H1 (cell line): ENCODE measurements at regions not wholly inside any gene's neighbourhood (a gene's known extent, or its start where the extent isn't known, plus 50 kb on each side); places are given as distances from the start of the nearest gene placed in this dataset.

ENCODE experiments used
- CTCF ChIA-PET: fragments of 300-600 bp; sonication (Branson Sonifier 250); formaldehyde crosslinking; loops from one replicate; lab custom pipeline; 2021; ENCODE audit not compliant: partially characterized antibody; lab: Charles Lee
- POLR2A ChIA-PET: fragments of 300-600 bp; sonication (Branson Sonifier 250); formaldehyde crosslinking; loops from one replicate; lab custom pipeline; 2021; ENCODE audit warnings: inconsistent platforms; ENCODE audit not compliant: partially characterized antibody; lab: Charles Lee
- DNase-seq, 2 experiments: peaks; one replicate each; pipeline versions ENCODE4 v3.0.0 to v3.0.0-alpha.2; 2010 to 2022; ENCODE audit warnings: low spot score in 2 of 2, low read depth in 1 of 2, mixed read lengths in 1 of 2
- FAIRE-seq: peaks from 2 replicates; lab custom pipeline; 2011; peaks lifted over from hg19 to GRCh38; lab: Jason Lieb, UNC
- H2AFZ ChIP-seq: 2 replicates; pipeline ENCODE4 v1.8.1; 2012; ENCODE audit warnings: low read length, inconsistent platforms
- H2AK5ac ChIP-seq: 2 replicates; pipeline ENCODE4 v1.6.1; 2013; ENCODE audit warnings: low read depth, low read length
- H2BK120ac ChIP-seq: replicated peaks from 2 replicates; pipeline ENCODE3; 2013; ENCODE audit warnings: low read depth, low read length, inconsistent platforms
- H2BK12ac ChIP-seq: 2 replicates; pipeline ENCODE4 v1.6.1; 2013; ENCODE audit warnings: low read depth, low read length
- H2BK15ac ChIP-seq: 2 replicates; pipeline ENCODE4 v1.6.1; 2013; ENCODE audit warnings: low read length
- H2BK20ac ChIP-seq: 2 replicates; pipeline ENCODE4 v1.6.1; 2013; ENCODE audit warnings: low read length
- H2BK5ac ChIP-seq: 2 replicates; pipeline ENCODE4 v1.6.1; 2013; ENCODE audit warnings: low read depth, low read length
- H3K14ac ChIP-seq: 2 replicates; pipeline ENCODE4 v1.6.1; 2013; ENCODE audit warnings: inconsistent platforms; ENCODE audit not compliant: insufficient read length
- H3K18ac ChIP-seq: 2 replicates; pipeline ENCODE4 v1.6.1; 2013; ENCODE audit warnings: low read length; ENCODE audit errors: extremely low read depth
- H3K23ac ChIP-seq: 2 replicates; pipeline ENCODE4 v1.6.1; 2013; ENCODE audit warnings: inconsistent platforms; ENCODE audit not compliant: insufficient read length
- H3K23me2 ChIP-seq: 2 replicates; pipeline ENCODE4 v1.6.1; 2013; ENCODE audit warnings: low read depth, low read length
- H3K27ac ChIP-seq: 2 replicates; pipeline ENCODE4 v1.6.1; 2011; ENCODE audit warnings: low read depth, low read length, inconsistent platforms
- H3K27me3 ChIP-seq, 4 experiments: replicated peaks in 1 of 4; 1 replicate in 1 of 4; 2 replicates in 3 of 4; pipeline versions ENCODE4 v1.6.1 to v1.8.1; 2011 to 2013; ENCODE audit warnings: low read length in 3 of 4, mild to moderate bottlenecking in 3 of 4, inconsistent platforms in 2 of 4, mixed read lengths in 2 of 4, moderate library complexity in 1 of 4; ENCODE audit not compliant: control insufficient read depth in 3 of 4, insufficient read depth in 3 of 4; ENCODE audit errors: extremely low read depth in 1 of 4
- H3K36me3 ChIP-seq, 4 experiments: 2 replicates each; pipeline versions ENCODE4 v1.6.1 to v1.8.1; 2011 to 2013; ENCODE audit warnings: mild to moderate bottlenecking in 4 of 4, low read length in 3 of 4, moderate library complexity in 2 of 4, control low read depth in 1 of 4, inconsistent platforms in 1 of 4; ENCODE audit not compliant: insufficient read depth in 4 of 4, control insufficient read depth in 2 of 4
- H3K4ac ChIP-seq: replicated peaks from 2 replicates; pipeline ENCODE3; 2013; ENCODE audit warnings: low read length, low read depth, mixed read lengths, inconsistent platforms; ENCODE audit not compliant: insufficient read length
- H3K4me1 ChIP-seq, 4 experiments: replicated peaks in 1 of 4; 1 replicate in 1 of 4; 2 replicates in 3 of 4; pipeline versions ENCODE4 v1.6.1 to v1.8.1; 2011 to 2013; ENCODE audit warnings: low read length in 3 of 4, inconsistent platforms in 2 of 4, mixed read lengths in 1 of 4; ENCODE audit not compliant: insufficient read depth in 4 of 4, control insufficient read depth in 3 of 4
- H3K4me2 ChIP-seq, 2 experiments: 2 replicates each; pipeline versions ENCODE4 v1.6.1 to v1.8.1; 2011 to 2013; ENCODE audit warnings: low read depth in 2 of 2, low read length in 2 of 2, control low read depth in 1 of 2, inconsistent platforms in 1 of 2, mild to moderate bottlenecking in 1 of 2; ENCODE audit not compliant: insufficient read depth in 1 of 2
- H3K4me3 ChIP-seq, 4 experiments: fragments of 200-600, 300-600 bp in 1 of 4; sonication (generic), shearing (Covaris generic), sonication (Bioruptor Twin) in 1 of 4; 2 replicates each; pipeline versions ENCODE4 v1.5.1 to v1.8.1; 2011 to 2016; ENCODE audit warnings: low read length in 4 of 4, low read depth in 3 of 4, control low read depth in 2 of 4, inconsistent platforms in 2 of 4, mild to moderate bottlenecking in 2 of 4, mixed read lengths in 1 of 4, moderate library complexity in 1 of 4; ENCODE audit not compliant: insufficient read depth in 2 of 4; ENCODE audit errors: extremely low read depth in 1 of 4
- H3K56ac ChIP-seq: replicated peaks from 2 replicates; pipeline ENCODE3; 2013; ENCODE audit warnings: low read depth, mild to moderate bottlenecking, mixed read lengths, low read length, inconsistent platforms; ENCODE audit not compliant: insufficient read length
- H3K79me1 ChIP-seq: 2 replicates; pipeline ENCODE4 v1.6.1; 2013; ENCODE audit warnings: low read depth, low read length, control low read depth
- H3K79me2 ChIP-seq, 2 experiments: 2 replicates each; pipeline versions ENCODE4 v1.6.1 to v1.8.1; 2012 to 2013; ENCODE audit warnings: low read length in 2 of 2, mild to moderate bottlenecking in 2 of 2, inconsistent platforms in 1 of 2; ENCODE audit not compliant: insufficient read depth in 2 of 2, control insufficient read depth in 1 of 2
- H3K9ac ChIP-seq, 4 experiments: replicated peaks in 1 of 4; 1 replicate in 1 of 4; 2 replicates in 3 of 4; pipeline versions ENCODE4 v1.6.1 to v1.8.1; 2011 to 2013; ENCODE audit warnings: low read depth in 3 of 4, low read length in 3 of 4, control low read depth in 2 of 4, mild to moderate bottlenecking in 2 of 4, moderate library complexity in 2 of 4, inconsistent platforms in 1 of 4; ENCODE audit errors: extremely low read depth in 1 of 4
- H3K9me3 ChIP-seq, 2 experiments: 2 replicates each; pipeline versions ENCODE4 v1.6.1 to v1.8.1; 2012 to 2013; ENCODE audit warnings: mild to moderate bottlenecking in 2 of 2, moderate library complexity in 2 of 2, control low read depth in 1 of 2, inconsistent platforms in 1 of 2, low read depth in 1 of 2, low read length in 1 of 2, mixed read lengths in 1 of 2; ENCODE audit not compliant: insufficient read depth in 2 of 2
- H4K20me1 ChIP-seq, 2 experiments: replicated peaks in 1 of 2; 2 replicates each; pipeline versions ENCODE3 to v1.8.1; 2011 to 2013; ENCODE audit warnings: inconsistent platforms in 2 of 2, low read length in 2 of 2, mild to moderate bottlenecking in 1 of 2; ENCODE audit not compliant: insufficient read depth in 2 of 2, control insufficient read depth in 1 of 2
- H4K5ac ChIP-seq: 2 replicates; pipeline ENCODE4 v1.6.1; 2013; ENCODE audit warnings: low read length, low read depth, mixed read lengths, inconsistent platforms; ENCODE audit not compliant: insufficient read length
- H4K8ac ChIP-seq: 2 replicates; pipeline ENCODE4 v1.8.0; 2013; ENCODE audit warnings: mild to moderate bottlenecking, moderate library complexity, low read length, inconsistent platforms; ENCODE audit not compliant: insufficient read depth; ENCODE audit errors: extremely low read depth
- H4K91ac ChIP-seq: replicated peaks from 2 replicates; pipeline ENCODE3; 2013; ENCODE audit warnings: low read length, mixed read lengths, inconsistent platforms; ENCODE audit not compliant: insufficient read length
- GABPA ChIP-seq: IDR thresholded peaks from 2 replicates; pipeline ENCODE4 v1.6.1; 2011; ENCODE audit warnings: mild to moderate bottlenecking, low read length, moderate library complexity, borderline replicate concordance; ENCODE audit not compliant: insufficient read depth
- GTF2F1 ChIP-seq: IDR thresholded peaks from 2 replicates; pipeline ENCODE4 v1.6.1; 2012; ENCODE audit warnings: low read depth, low read length, improper control_type of control experiment, borderline replicate concordance
- KDM4A ChIP-seq: IDR thresholded peaks from one replicate; pipeline ENCODE4 v1.7.1; 2012; ENCODE audit warnings: low read depth, mild to moderate bottlenecking, moderate library complexity, low read length, inconsistent platforms; ENCODE audit not compliant: severe bottlenecking
- WGBS, 2 experiments: shearing (Covaris generic) in 1 of 2; methylation state at CpG; one replicate each; pipeline versions ENCODE4 v1.1.6 to v1.1.7; 2013 to 2015; ENCODE audit warnings: low lambda C conversion rate in 2 of 2, mixed read lengths in 2 of 2, inconsistent platforms in 1 of 2, low coverage in 1 of 2, missing lambda C conversion rate in 1 of 2; ENCODE audit not compliant: insufficient replicate concordance in 2 of 2, insufficient coverage in 1 of 2, insufficient read length in 1 of 2; ENCODE audit errors: extremely low coverage in 1 of 2, missing lambda C conversion rate in 1 of 2; 5-methylcytosine and 5-hydroxymethylcytosine counted together

DNA sequence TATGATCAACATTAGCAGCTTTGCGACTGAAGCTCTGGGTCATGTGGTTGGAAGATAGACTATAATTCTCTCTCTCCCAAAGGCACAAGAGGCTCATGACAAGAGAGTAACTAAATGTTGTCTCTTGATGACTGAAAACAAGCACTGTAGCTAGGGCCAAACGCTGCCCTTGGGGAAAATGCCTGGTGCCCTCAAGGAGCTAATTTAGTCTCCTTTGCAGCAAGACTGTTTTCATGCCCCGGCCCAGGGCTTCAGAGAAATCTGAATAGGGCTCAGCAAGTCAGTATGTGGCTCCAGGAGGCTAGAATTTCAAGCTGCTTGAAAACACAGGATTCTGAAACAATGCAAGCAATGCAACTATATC lies 411.9 kb downstream of the GPAT3 start:
- H2BK20ac ChIP-seq, result no peak overlapping the region
- H3K36me3 ChIP-seq, result no peaks in the 10 kb centered on the region
- H3K79me2 ChIP-seq, result no peaks in the 10 kb centered on the region
- DNase-seq (no peak), FAIRE-seq (no peak)
- CTCF ChIA-PET, result interaction anchor here (0.9 to 1.3 kb wide), 2 partner anchors 11 to 296 kb away, joined by 3 read pairs; no protein-coding TSS in a partner anchor
- no peak overlapping the region for H2BK120ac ChIP-seq
- H3K23ac ChIP-seq, result no peak overlapping the region
- 67% methylated on average over 3 of the region's 3 CpGs; no CpG with 5 or more reads in 1 of the 2 experiments for WGBS, 2 experiments
- H3K9ac ChIP-seq, result no peak overlapping the region
- H2BK15ac ChIP-seq, result no peak overlapping the region
- POLR2A ChIA-PET, result no interaction called here
- H2BK12ac ChIP-seq, result no peak overlapping the region
- no peak overlapping the region for H4K5ac ChIP-seq
- peaks cover 0 to 5% (median 0%) of the 10 kb centered on the region in 4 experiments; a peak in 2 of 7 replicates for H3K4me1 ChIP-seq
- H3K27me3 ChIP-seq, result peaks cover 0 to 1% (median 0%) of the 10 kb centered on the region in 4 experiments; a peak in 1 of 7 replicates
- H3K4me3 ChIP-seq, result no peak overlapping the region
- no peak overlapping the region for H3K4ac ChIP-seq
- H4K20me1 ChIP-seq, result no peaks in the 10 kb centered on the region
- no peak overlapping the region for H2BK5ac ChIP-seq
- no peaks in the 10 kb centered on the region for H3K79me1 ChIP-seq
- H2AFZ ChIP-seq, result peak overlapping the region; percentile 80; the same call in 1 of the 2 replicates
- no peak overlapping the region for H3K27ac ChIP-seq
- TF ChIP-seq GTF2F1, result no peak
- no peak for TF ChIP-seq KDM4A
- no peak for TF ChIP-seq GABPA
- H3K56ac ChIP-seq, result no peak overlapping the region
- no peak overlapping the region for H4K91ac ChIP-seq
- H3K4me2 ChIP-seq, result no peak overlapping the region
- H4K8ac ChIP-seq, result no peak overlapping the region
- no peak overlapping the region for H3K14ac ChIP-seq
- no peaks in the 10 kb centered on the region; the same call in 1 of the 2 replicates for H3K23me2 ChIP-seq
- peaks cover 0 to 6% of the 10 kb centered on the region in 2 experiments; a peak in 1 of 4 replicates for H3K9me3 ChIP-seq
- H3K18ac ChIP-seq, result no peak overlapping the region
- no peak overlapping the region for H2AK5ac ChIP-seq
